ENCODE measurements at regions not wholly inside any gene's neighbourhood (a gene's known extent, or its start where the extent isn't known, plus 50 kb on each side); places are given as distances from the start of the nearest gene placed in this dataset.
"Not testable (repeated sequence)": the region's sequence is repeated elsewhere in the genome, so short reads cannot be mapped to it uniquely, and the experiment has no call there.

GRCh38 chr5:72760259-72760658 lies 56.2 kb upstream of the TNPO1 start:
- no peak for DNase-seq (ENCODE audit: low read depth)

- DNase-seq (ENCODE audit: low read depth): no peak
These were observed 63.6 kb upstream of the TNPO1 start for GRCh38 chr5:72752909-72753308.

- no peak for DNase-seq (ENCODE audit: low read depth)
These were observed 67.0 kb upstream of the TNPO1 start for GRCh38 chr5:72749362-72749997.

- no peak for DNase-seq (ENCODE audit: low read depth)
These were observed 68.6 kb upstream of the TNPO1 start for GRCh38 chr5:72747826-72748225.

GRCh38 chr5:72746736-72747135 lies 69.7 kb upstream of the TNPO1 start:
- DNase-seq (ENCODE audit: low read depth): no peak

GRCh38 chr5:72744136-72744535 lies 72.3 kb upstream of the TNPO1 start:
- DNase-seq (ENCODE audit: low read depth): no peak

GRCh38 chr5:72741805-72742204 lies 74.7 kb upstream of the TNPO1 start:
- no peak for DNase-seq (ENCODE audit: low read depth)

GRCh38 chr5:72733810-72734209 lies 82.7 kb upstream of the TNPO1 start:
- DNase-seq (ENCODE audit: low read depth): no peak

- no peak for DNase-seq (ENCODE audit: low read depth)
These were observed 92.9 kb upstream of the TNPO1 start for GRCh38 chr5:72723581-72723980.

GRCh38 chr5:72722792-72723452 lies 93.5 kb upstream of the TNPO1 start:
- DNase-seq (ENCODE audit: low read depth): no peak

- no peak for DNase-seq (ENCODE audit: low read depth)
These were observed 94.6 kb upstream of the TNPO1 start for GRCh38 chr5:72721844-72722243.

GRCh38 chr5:72720205-72720604 lies 96.3 kb upstream of the TNPO1 start:
- no peak for DNase-seq (ENCODE audit: low read depth)

- no peak for DNase-seq (ENCODE audit: low read depth)
These were observed 105.1 kb upstream of the TNPO1 start for GRCh38 chr5:72711351-72711750.

GRCh38 chr5:72709341-72709740 lies 107.1 kb upstream of the TNPO1 start:
- no peak for DNase-seq (ENCODE audit: low read depth)

GRCh38 chr5:72705178-72705577 lies 111.3 kb upstream of the TNPO1 start:
- no peak for DNase-seq (ENCODE audit: low read depth)

- DNase-seq (ENCODE audit: low read depth): no peak
These were observed 112.6 kb upstream of the TNPO1 start for GRCh38 chr5:72703876-72704275.

- no peak for DNase-seq (ENCODE audit: low read depth)
These were observed 113.5 kb upstream of the TNPO1 start for GRCh38 chr5:72702881-72703434.

GRCh38 chr5:72702105-72702504 lies 114.4 kb upstream of the TNPO1 start:
- not testable (repeated sequence) for DNase-seq (ENCODE audit: low read depth)

GRCh38 chr5:72698481-72698880 lies 118.0 kb upstream of the TNPO1 start:
- DNase-seq (ENCODE audit: low read depth): no peak

GRCh38 chr5:72697622-72698021 lies 118.8 kb upstream of the TNPO1 start:
- DNase-seq (ENCODE audit: low read depth): no peak

- DNase-seq (ENCODE audit: low read depth): no peak
These were observed 120.8 kb upstream of the TNPO1 start for GRCh38 chr5:72695659-72696058.

- DNase-seq (ENCODE audit: low read depth): no peak
These were observed 121.6 kb upstream of the TNPO1 start for GRCh38 chr5:72694856-72695255.

- DNase-seq (ENCODE audit: low read depth): no peak
These were observed 122.8 kb upstream of the TNPO1 start for GRCh38 chr5:72693546-72694205.
